Natural killer cell (primary cell): ENCODE measurements at regions not wholly inside any gene's neighbourhood (a gene's known extent, or its start where the extent isn't known, plus 50 kb on each side); places are given as distances from the start of the nearest gene placed in this dataset.

Experiments
- ATAC-seq, 3 donors: fragments of 150-1000 bp in 2 of 3; fragments of 200-7000 bp in 1 of 3; cut with Tn5 transposase; 1 replicate in 1 of 3; 2 replicates in 2 of 3; pipeline ENCODE4 v1.10.0; 2021; ENCODE audit warnings: mild to moderate bottlenecking in 2 of 3, moderate library complexity in 2 of 3
- DNase-seq, 2 donors: peaks; one replicate each; pipeline versions ENCODE4 v3.0.0 to v3.0.0-alpha.2; 2013 to 2021; ENCODE audit warnings: mixed read lengths in 1 of 2
- H3K27ac ChIP-seq: one replicate; pipeline ENCODE4 v1.5.1; 2013; ENCODE audit warnings: mild to moderate bottlenecking, low read length
- H3K27me3 ChIP-seq: one replicate; pipeline ENCODE4 v1.6.1; 2013; ENCODE audit warnings: low read length; ENCODE audit not compliant: control insufficient read depth, insufficient read depth
- H3K36me3 ChIP-seq: one replicate; pipeline ENCODE4 v1.6.1; 2013; ENCODE audit warnings: low read length; ENCODE audit not compliant: control insufficient read depth, insufficient read depth
- H3K4me1 ChIP-seq: one replicate; pipeline ENCODE4 v1.6.1; 2013; ENCODE audit warnings: low read length; ENCODE audit not compliant: control insufficient read depth, insufficient read depth
- H3K4me3 ChIP-seq: one replicate; pipeline ENCODE4 v1.5.1; 2013; ENCODE audit warnings: low read length
- H3K9me3 ChIP-seq: one replicate; pipeline ENCODE4 v1.6.1; 2013; ENCODE audit warnings: low read length; ENCODE audit not compliant: control insufficient read depth, insufficient read depth
- H3K27ac Mint-ChIP-seq, 2 donors: one replicate each; pipeline ENCODE4 v1.8.0; 2022; ENCODE audit warnings: mild to moderate bottlenecking in 2 of 2, mixed read lengths in 2 of 2, moderate library complexity in 1 of 2
- H3K27me3 Mint-ChIP-seq, 2 donors: one replicate each; pipeline ENCODE4 v1.8.0; 2022; ENCODE audit warnings: low read depth in 2 of 2, mixed read lengths in 2 of 2
- H3K36me3 Mint-ChIP-seq: one replicate; pipeline ENCODE4 v1.8.0; 2022; ENCODE audit warnings: mixed read lengths
- H3K4me1 Mint-ChIP-seq, 2 donors: one replicate each; pipeline ENCODE4 v1.8.0; 2022; ENCODE audit warnings: mixed read lengths in 2 of 2
- H3K4me3 Mint-ChIP-seq: one replicate; pipeline ENCODE4 v1.8.0; 2022; ENCODE audit warnings: mild to moderate bottlenecking, moderate library complexity, mixed read lengths
- H3K9me3 Mint-ChIP-seq, 2 donors: one replicate each; pipeline ENCODE4 v1.8.0; 2022; ENCODE audit warnings: mixed read lengths in 2 of 2
- WGBS: methylation state at CpG from one replicate; pipeline ENCODE4 v1.1.7; 2013; ENCODE audit warnings: missing lambda C conversion rate; ENCODE audit not compliant: insufficient coverage; 5-methylcytosine and 5-hydroxymethylcytosine counted together
- intact Hi-C: fragments of 100-400 bp; cut with micrococcal nuclease; formaldehyde crosslinking; loops from one replicate; pipeline ENCODE4 v1.14.2; 2022
- TF ChIP-seq, protein P1 (sequence below): fragments of 200-600 bp; IDR thresholded peaks from one replicate; pipeline ENCODE4 v1.8.0; 2022; ENCODE audit warnings: antibody characterized with exemption

DNA sequence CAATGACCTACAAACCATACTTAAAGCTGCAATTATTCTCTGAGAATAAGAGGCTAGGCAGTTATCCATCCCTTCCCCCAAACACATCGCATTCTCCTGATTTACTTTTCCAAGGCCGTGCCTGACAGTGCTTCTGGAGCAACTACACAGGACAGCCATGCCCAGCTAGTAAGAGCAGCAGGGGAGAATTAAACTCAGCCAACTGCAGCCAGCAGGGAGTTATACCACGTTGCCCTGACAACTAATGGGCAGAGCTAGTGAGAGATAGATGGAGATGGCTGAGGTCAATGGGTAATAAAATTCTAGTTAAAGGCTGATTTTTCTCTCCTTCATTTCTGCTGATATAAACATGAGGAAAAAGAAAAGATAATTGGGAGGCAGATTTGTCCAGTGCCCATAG is 193.8 kb upstream of the PPP2R3A start:
- peaks cover 2% of the 10 kb centered on the region for H3K9me3 ChIP-seq
- no peaks in the 10 kb centered on the region for H3K36me3 ChIP-seq
- H3K36me3 Mint-ChIP-seq = no peaks in the 10 kb centered on the region
- H3K27ac ChIP-seq = no peak overlapping the region
- WGBS = 82% methylated on average over 2 of the region's 3 CpGs
- no peak overlapping the region for H3K4me3 Mint-ChIP-seq
- no peaks in the 10 kb centered on the region for H3K4me1 ChIP-seq
- no peak overlapping the region for H3K4me3 ChIP-seq
- TF ChIP-seq, protein P1, sequence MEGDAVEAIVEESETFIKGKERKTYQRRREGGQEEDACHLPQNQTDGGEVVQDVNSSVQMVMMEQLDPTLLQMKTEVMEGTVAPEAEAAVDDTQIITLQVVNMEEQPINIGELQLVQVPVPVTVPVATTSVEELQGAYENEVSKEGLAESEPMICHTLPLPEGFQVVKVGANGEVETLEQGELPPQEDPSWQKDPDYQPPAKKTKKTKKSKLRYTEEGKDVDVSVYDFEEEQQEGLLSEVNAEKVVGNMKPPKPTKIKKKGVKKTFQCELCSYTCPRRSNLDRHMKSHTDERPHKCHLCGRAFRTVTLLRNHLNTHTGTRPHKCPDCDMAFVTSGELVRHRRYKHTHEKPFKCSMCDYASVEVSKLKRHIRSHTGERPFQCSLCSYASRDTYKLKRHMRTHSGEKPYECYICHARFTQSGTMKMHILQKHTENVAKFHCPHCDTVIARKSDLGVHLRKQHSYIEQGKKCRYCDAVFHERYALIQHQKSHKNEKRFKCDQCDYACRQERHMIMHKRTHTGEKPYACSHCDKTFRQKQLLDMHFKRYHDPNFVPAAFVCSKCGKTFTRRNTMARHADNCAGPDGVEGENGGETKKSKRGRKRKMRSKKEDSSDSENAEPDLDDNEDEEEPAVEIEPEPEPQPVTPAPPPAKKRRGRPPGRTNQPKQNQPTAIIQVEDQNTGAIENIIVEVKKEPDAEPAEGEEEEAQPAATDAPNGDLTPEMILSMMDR = no peak
- intact Hi-C loops = no loop called here
- H3K27me3 ChIP-seq = no peaks in the 10 kb centered on the region
- H3K27me3 Mint-ChIP-seq = no peaks in the 10 kb centered on the region
- DNase-seq (no peak), ATAC-seq (no peak)
- no peak overlapping the region for H3K27ac Mint-ChIP-seq
- H3K9me3 Mint-ChIP-seq = peaks cover 6 to 8% of the 10 kb centered on the region in 2 donors
- H3K4me1 Mint-ChIP-seq = no peaks in the 10 kb centered on the region

DNA sequence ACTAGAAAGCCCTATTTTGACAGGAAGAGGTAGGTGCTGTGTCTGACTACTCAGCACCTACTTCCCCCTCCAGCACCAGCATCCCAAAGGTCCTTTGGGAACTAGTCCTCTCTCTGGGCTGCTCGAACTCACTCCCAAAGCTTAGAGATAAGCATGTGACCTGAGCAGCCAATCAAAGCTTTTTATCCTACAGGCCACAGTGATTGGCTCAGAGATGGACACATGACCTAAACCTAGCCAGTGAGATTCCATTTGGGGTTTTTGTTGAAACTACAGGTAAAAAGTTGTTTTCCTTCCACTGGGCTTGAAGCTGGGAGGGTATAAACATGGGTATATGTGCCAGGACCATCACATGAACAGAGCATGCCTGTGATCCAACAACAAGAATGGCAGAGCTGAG is 186.5 kb upstream of the PPP2R3A start:
- Mint-ChIP-seq H3K4me3 (no peak overlapping the region), H3K36me3 (no peaks in the 10 kb centered on the region), H3K4me1 (no peaks in the 10 kb centered on the region), H3K9me3 (peaks cover 4 to 6% of the 10 kb centered on the region in 2 donors), H3K27me3 (no peaks in the 10 kb centered on the region), H3K27ac (no peak overlapping the region)
- intact Hi-C loops = no loop called here
- TF ChIP-seq, protein P1 = no peak
- 67% methylated on average over 1 of the region's 1 CpG for WGBS
- no peak overlapping the region for H3K4me3 ChIP-seq
- ATAC-seq (no peak), DNase-seq (no peak)
- H3K4me1 ChIP-seq = no peaks in the 10 kb centered on the region
- H3K27me3 ChIP-seq = no peaks in the 10 kb centered on the region
- no peak overlapping the region for H3K27ac ChIP-seq
- H3K9me3 ChIP-seq = peaks cover 2% of the 10 kb centered on the region
- no peaks in the 10 kb centered on the region for H3K36me3 ChIP-seq

DNA sequence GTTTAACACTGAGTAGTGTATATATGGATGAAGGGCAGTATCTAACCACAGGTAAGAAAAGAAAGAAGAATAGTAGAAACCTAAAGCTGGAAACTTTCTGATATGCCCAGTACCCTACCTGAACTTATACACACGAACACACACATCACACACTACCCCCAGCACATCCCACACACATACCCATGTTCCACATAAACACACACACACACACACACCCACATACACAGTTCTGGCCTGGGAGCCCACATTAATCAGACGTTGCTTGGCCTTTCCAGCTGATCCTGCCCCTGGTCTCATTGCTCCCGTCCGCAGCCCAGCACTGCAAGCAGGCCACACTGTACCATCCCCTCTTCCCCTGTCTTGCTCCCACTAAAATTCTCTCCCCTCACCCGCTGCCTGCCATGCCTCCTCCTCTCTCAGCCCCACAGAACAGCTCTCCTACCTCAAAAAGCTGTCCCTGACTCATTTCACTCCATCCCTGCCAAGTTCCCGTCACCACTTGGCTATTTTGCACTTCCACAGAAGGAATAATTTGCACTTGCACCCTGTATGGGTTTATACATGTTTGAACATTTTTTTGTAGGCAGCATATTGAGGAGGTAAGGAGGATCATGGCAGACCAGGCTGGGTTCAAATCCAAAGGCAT is 185.8 kb upstream of the PPP2R3A start:
- Histone ChIP-seq H3K36me3 (no peaks in the 10 kb centered on the region), H3K4me1 (no peaks in the 10 kb centered on the region), H3K27me3 (no peaks in the 10 kb centered on the region), H3K9me3 (no peaks in the 10 kb centered on the region), H3K4me3 (no peak overlapping the region), H3K27ac (no peak overlapping the region)
- TF ChIP-seq, protein P1 = no peak
- Mint-ChIP-seq H3K4me3 (no peak overlapping the region), H3K9me3 (peaks cover 4 to 6% of the 10 kb centered on the region in 2 donors), H3K4me1 (no peaks in the 10 kb centered on the region), H3K27me3 (no peaks in the 10 kb centered on the region), H3K36me3 (no peaks in the 10 kb centered on the region), H3K27ac (no peak overlapping the region)
- WGBS = 76% methylated on average over 6 of the region's 6 CpGs
- intact Hi-C loops = no loop called here
- no peak for ATAC-seq
- no peak for DNase-seq
